ENCODE measurements at regions not wholly inside any gene's neighbourhood (a gene's known extent, or its start where the extent isn't known, plus 50 kb on each side); places are given as distances from the start of the nearest gene placed in this dataset.

DNA sequence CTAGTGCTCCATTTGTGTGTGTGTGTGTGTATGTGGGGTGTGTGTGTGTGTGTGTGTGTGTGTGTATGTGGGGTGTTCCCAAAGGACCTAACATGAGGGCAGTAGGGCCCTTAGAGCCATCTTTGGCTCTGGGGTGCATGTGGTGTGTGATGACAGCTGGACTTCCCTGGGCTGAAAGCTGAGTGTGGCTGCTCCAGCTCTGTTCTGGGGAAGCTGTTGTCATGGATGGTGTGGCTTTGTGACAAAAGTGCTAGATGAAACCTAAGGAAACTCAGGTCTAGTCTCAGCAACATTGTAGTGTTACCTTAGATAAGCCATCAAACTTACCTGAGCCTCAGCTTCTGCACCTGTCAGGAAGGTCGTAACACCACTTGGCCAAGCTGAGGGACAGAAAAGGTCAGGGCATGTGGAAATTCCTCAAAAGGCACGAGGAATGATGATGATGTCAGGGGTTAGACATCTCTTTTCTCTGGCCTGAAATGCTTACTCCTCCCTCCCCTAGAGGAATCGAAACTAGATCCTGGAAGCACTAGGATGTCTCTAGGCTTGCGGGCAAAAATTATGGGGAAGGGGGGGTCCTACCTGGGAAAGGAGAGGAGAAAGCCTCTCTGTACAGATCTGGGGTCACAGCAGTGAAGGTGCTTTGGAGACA is 115.4 kb downstream of the RPS24 start:
- no peak overlapping the region for H4K8ac ChIP-seq (ENCODE audit: low read depth, low read length)
- H2BK5ac ChIP-seq (ENCODE audit: low read length), result no peak overlapping the region
- H3K4ac ChIP-seq (ENCODE audit: low read depth, low read length), result no peak overlapping the region
- H3K9ac ChIP-seq (ENCODE audit: low read length), result no peak overlapping the region
- H3K27ac ChIP-seq (ENCODE audit: low read depth, low read length), result no peak overlapping the region
- no peaks in the 10 kb centered on the region for H3K79me2 ChIP-seq (ENCODE audit: control insufficient read depth, insufficient read depth, low read length)
- no peak overlapping the region for H3K4me2 ChIP-seq (ENCODE audit: low read length)
- no peak overlapping the region for H2AK5ac ChIP-seq (ENCODE audit: low read length)
- no peaks in the 10 kb centered on the region for H3K36me3 ChIP-seq (ENCODE audit: control insufficient read depth, insufficient read depth, low read length)
- no peak overlapping the region for H2BK15ac ChIP-seq (replicated peaks; ENCODE audit: low read depth)
- no peaks in the 10 kb centered on the region for H3K27me3 ChIP-seq (ENCODE audit: insufficient read depth, low read length, poor library complexity)
- no peak overlapping the region for H3K56ac ChIP-seq (ENCODE audit: low read length)
- DNase-seq, result peak; percentile 86
- H3K23ac ChIP-seq (ENCODE audit: low read length), result no peak overlapping the region
- H3K18ac ChIP-seq (ENCODE audit: low read length), result no peak overlapping the region
- H2BK120ac ChIP-seq (ENCODE audit: low read depth, low read length), result no peak overlapping the region
- H3K4me3 ChIP-seq (ENCODE audit: low read length), result no peak overlapping the region
- H4K5ac ChIP-seq (ENCODE audit: low read length), result no peak overlapping the region
- no peaks in the 10 kb centered on the region for H3K79me1 ChIP-seq (ENCODE audit: low read length)
- H3K4me1 ChIP-seq (ENCODE audit: control insufficient read depth, low read depth, low read length), result no peaks in the 10 kb centered on the region
- WGBS (ENCODE audit: extremely low coverage, insufficient coverage, low lambda C conversion rate), result no CpG with 5 or more reads among the region's 4 CpGs

DNA sequence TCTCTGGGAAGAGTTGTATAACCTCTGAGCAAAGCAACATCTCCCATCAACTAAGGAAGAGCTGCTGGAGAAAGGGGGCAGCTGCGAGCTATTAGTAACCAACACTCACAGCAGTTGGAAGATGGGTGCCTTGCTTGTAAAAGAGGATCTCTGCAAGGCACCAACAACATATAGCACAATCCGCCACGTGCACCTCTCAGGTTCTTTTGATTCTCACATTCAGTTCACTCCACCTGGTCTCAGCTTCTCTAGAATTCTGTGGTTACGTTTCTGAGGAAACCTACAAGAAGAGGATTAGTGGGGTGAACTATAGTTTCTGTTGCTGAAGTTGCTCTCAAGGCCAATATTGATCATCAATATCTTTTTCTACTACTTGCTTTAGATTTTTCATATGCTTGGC is 117.1 kb downstream of the RPS24 start:
- Histone ChIP-seq H3K4me1 (ENCODE audit: control insufficient read depth, low read depth, low read length) (no peaks in the 10 kb centered on the region), H3K4me2 (ENCODE audit: low read length) (no peak overlapping the region), H3K4me3 (ENCODE audit: low read length) (no peak overlapping the region), H2BK5ac (ENCODE audit: low read length) (no peak overlapping the region), H3K18ac (ENCODE audit: low read length) (no peak overlapping the region), H3K56ac (ENCODE audit: low read length) (no peak overlapping the region), H4K8ac (ENCODE audit: low read depth, low read length) (no peak overlapping the region), H3K23ac (ENCODE audit: low read length) (no peak overlapping the region), H3K36me3 (ENCODE audit: control insufficient read depth, insufficient read depth, low read length) (no peaks in the 10 kb centered on the region), H3K79me2 (ENCODE audit: control insufficient read depth, insufficient read depth, low read length) (no peaks in the 10 kb centered on the region), H3K27ac (ENCODE audit: low read depth, low read length) (no peak overlapping the region), H3K79me1 (ENCODE audit: low read length) (no peaks in the 10 kb centered on the region), H2BK120ac (ENCODE audit: low read depth, low read length) (no peak overlapping the region), H3K9ac (ENCODE audit: low read length) (no peak overlapping the region), H4K5ac (ENCODE audit: low read length) (no peak overlapping the region), H2BK15ac (replicated peaks; ENCODE audit: low read depth) (no peak overlapping the region), H3K4ac (ENCODE audit: low read depth, low read length) (no peak overlapping the region), H2AK5ac (ENCODE audit: low read length) (no peak overlapping the region), H3K27me3 (ENCODE audit: insufficient read depth, low read length, poor library complexity) (no peaks in the 10 kb centered on the region)
- WGBS (ENCODE audit: extremely low coverage, insufficient coverage, low lambda C conversion rate), result no CpG with 5 or more reads among the region's 4 CpGs
- DNase-seq, result no peak

DNA sequence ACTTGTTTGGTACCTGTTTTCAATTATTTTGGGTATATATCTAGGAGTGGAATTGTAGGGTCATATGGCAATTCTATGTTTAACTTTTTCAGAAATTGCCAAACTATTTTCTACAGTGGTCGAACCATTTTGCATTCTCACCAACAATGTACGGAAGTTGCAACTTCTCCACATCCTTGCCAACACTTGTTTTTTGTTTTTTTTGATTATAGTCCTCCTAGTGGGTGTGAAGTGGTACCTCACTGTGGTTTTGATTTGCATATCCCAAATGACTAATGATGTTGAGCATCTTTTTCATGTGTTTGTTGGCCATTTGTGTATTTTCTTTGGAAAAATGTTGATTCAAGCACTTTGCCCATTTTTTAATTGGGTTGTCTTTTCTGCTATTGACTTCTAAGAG is 122.1 kb downstream of the RPS24 start:
- H2AK5ac ChIP-seq (ENCODE audit: low read length), result no peak overlapping the region
- no peaks in the 10 kb centered on the region for H3K4me1 ChIP-seq (ENCODE audit: control insufficient read depth, low read depth, low read length)
- H4K5ac ChIP-seq (ENCODE audit: low read length), result no peak overlapping the region
- H3K27me3 ChIP-seq (ENCODE audit: insufficient read depth, low read length, poor library complexity), result no peaks in the 10 kb centered on the region
- H2BK120ac ChIP-seq (ENCODE audit: low read depth, low read length), result no peak overlapping the region
- H3K9ac ChIP-seq (ENCODE audit: low read length), result no peak overlapping the region
- H3K4me3 ChIP-seq (ENCODE audit: low read length), result no peak overlapping the region
- no peak overlapping the region for H3K27ac ChIP-seq (ENCODE audit: low read depth, low read length)
- no peak overlapping the region for H3K4ac ChIP-seq (ENCODE audit: low read depth, low read length)
- H3K79me2 ChIP-seq (ENCODE audit: control insufficient read depth, insufficient read depth, low read length), result no peaks in the 10 kb centered on the region
- no peak overlapping the region for H3K56ac ChIP-seq (ENCODE audit: low read length)
- no peak overlapping the region for H3K4me2 ChIP-seq (ENCODE audit: low read length)
- WGBS (ENCODE audit: extremely low coverage, insufficient coverage, low lambda C conversion rate), result no CpG with 5 or more reads among the region's 2 CpGs
- H2BK15ac ChIP-seq (replicated peaks; ENCODE audit: low read depth), result no peak overlapping the region
- no peak overlapping the region for H4K8ac ChIP-seq (ENCODE audit: low read depth, low read length)
- H3K18ac ChIP-seq (ENCODE audit: low read length), result no peak overlapping the region
- no peak overlapping the region for H2BK5ac ChIP-seq (ENCODE audit: low read length)
- no peaks in the 10 kb centered on the region for H3K36me3 ChIP-seq (ENCODE audit: control insufficient read depth, insufficient read depth, low read length)
- DNase-seq, result peak; percentile 7
- H3K79me1 ChIP-seq (ENCODE audit: low read length), result no peaks in the 10 kb centered on the region
- no peak overlapping the region for H3K23ac ChIP-seq (ENCODE audit: low read length)

DNA sequence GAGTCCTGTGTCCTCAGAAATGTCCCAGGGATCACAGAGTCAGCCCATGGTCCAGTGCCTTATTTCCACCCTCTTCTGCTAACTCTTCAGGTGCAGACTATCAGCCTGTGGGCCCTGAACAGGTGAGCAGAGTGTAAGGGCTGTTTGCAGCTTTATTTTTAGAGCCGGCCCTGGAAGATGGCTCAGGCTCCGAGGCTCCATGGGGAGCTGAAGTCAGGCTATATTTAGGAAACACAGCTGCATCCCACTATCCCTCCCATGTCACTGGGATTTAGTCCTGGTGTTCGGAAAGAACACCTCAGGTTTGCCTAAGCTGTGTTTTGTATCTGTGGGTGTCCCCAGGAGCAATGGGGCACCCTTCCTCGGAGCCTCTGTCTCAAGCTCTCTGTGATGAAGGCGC is 126.9 kb downstream of the RPS24 start:
- Histone ChIP-seq H3K4me1 (ENCODE audit: control insufficient read depth, low read depth, low read length) (no peaks in the 10 kb centered on the region), H2AK5ac (ENCODE audit: low read length) (no peak overlapping the region), H3K56ac (ENCODE audit: low read length) (no peak overlapping the region), H3K18ac (ENCODE audit: low read length) (no peak overlapping the region), H3K4me3 (ENCODE audit: low read length) (no peak overlapping the region), H4K5ac (ENCODE audit: low read length) (no peak overlapping the region), H3K27ac (ENCODE audit: low read depth, low read length) (no peak overlapping the region), H3K23ac (ENCODE audit: low read length) (no peak overlapping the region), H3K4me2 (ENCODE audit: low read length) (no peak overlapping the region), H4K8ac (ENCODE audit: low read depth, low read length) (no peak overlapping the region), H3K9ac (ENCODE audit: low read length) (no peak overlapping the region), H3K79me1 (ENCODE audit: low read length) (no peaks in the 10 kb centered on the region), H3K79me2 (ENCODE audit: control insufficient read depth, insufficient read depth, low read length) (no peaks in the 10 kb centered on the region), H2BK15ac (replicated peaks; ENCODE audit: low read depth) (no peak overlapping the region), H3K36me3 (ENCODE audit: control insufficient read depth, insufficient read depth, low read length) (no peaks in the 10 kb centered on the region), H2BK120ac (ENCODE audit: low read depth, low read length) (no peak overlapping the region), H3K27me3 (ENCODE audit: insufficient read depth, low read length, poor library complexity) (no peaks in the 10 kb centered on the region), H2BK5ac (ENCODE audit: low read length) (no peak overlapping the region), H3K4ac (ENCODE audit: low read depth, low read length) (no peak overlapping the region)
- DNase-seq, result no peak
- no CpG with 5 or more reads among the region's 5 CpGs for WGBS (ENCODE audit: extremely low coverage, insufficient coverage, low lambda C conversion rate)

DNA sequence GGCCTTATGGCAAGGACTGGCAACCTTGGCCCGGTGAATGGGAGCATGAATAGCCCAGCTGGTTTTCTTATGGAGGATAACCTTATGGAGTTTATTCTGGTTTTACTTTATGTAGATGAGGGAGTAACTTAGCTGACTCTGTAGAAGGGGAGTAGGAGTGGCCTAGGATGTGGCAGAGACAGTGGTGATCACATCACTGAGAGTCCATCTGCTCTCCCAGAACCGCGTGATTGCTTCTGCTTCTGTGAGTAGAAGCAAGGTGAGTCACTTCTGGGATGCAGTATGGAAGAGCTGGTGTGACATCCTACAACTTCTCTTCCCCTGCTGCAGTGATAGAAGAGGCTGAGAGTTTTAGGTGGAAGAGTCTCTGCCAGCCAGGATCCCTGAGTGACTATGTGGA is 129.2 kb downstream of the RPS24 start:
- H3K4me3 ChIP-seq (ENCODE audit: low read length), result no peak overlapping the region
- no peak overlapping the region for H3K23ac ChIP-seq (ENCODE audit: low read length)
- H3K79me1 ChIP-seq (ENCODE audit: low read length), result no peaks in the 10 kb centered on the region
- H4K8ac ChIP-seq (ENCODE audit: low read depth, low read length), result no peak overlapping the region
- H3K56ac ChIP-seq (ENCODE audit: low read length), result no peak overlapping the region
- no peaks in the 10 kb centered on the region for H3K27me3 ChIP-seq (ENCODE audit: insufficient read depth, low read length, poor library complexity)
- no CpG with 5 or more reads among the region's 3 CpGs for WGBS (ENCODE audit: extremely low coverage, insufficient coverage, low lambda C conversion rate)
- no peaks in the 10 kb centered on the region for H3K79me2 ChIP-seq (ENCODE audit: control insufficient read depth, insufficient read depth, low read length)
- no peak overlapping the region for H2AK5ac ChIP-seq (ENCODE audit: low read length)
- H3K4me1 ChIP-seq (ENCODE audit: control insufficient read depth, low read depth, low read length), result no peaks in the 10 kb centered on the region
- H3K4me2 ChIP-seq (ENCODE audit: low read length), result no peak overlapping the region
- H3K9ac ChIP-seq (ENCODE audit: low read length), result no peak overlapping the region
- H3K27ac ChIP-seq (ENCODE audit: low read depth, low read length), result no peak overlapping the region
- no peak overlapping the region for H2BK15ac ChIP-seq (replicated peaks; ENCODE audit: low read depth)
- no peak for DNase-seq
- H2BK5ac ChIP-seq (ENCODE audit: low read length), result no peak overlapping the region
- H3K36me3 ChIP-seq (ENCODE audit: control insufficient read depth, insufficient read depth, low read length), result no peaks in the 10 kb centered on the region
- H2BK120ac ChIP-seq (ENCODE audit: low read depth, low read length), result no peak overlapping the region
- H4K5ac ChIP-seq (ENCODE audit: low read length), result no peak overlapping the region
- H3K4ac ChIP-seq (ENCODE audit: low read depth, low read length), result no peak overlapping the region
- H3K18ac ChIP-seq (ENCODE audit: low read length), result no peak overlapping the region

DNA sequence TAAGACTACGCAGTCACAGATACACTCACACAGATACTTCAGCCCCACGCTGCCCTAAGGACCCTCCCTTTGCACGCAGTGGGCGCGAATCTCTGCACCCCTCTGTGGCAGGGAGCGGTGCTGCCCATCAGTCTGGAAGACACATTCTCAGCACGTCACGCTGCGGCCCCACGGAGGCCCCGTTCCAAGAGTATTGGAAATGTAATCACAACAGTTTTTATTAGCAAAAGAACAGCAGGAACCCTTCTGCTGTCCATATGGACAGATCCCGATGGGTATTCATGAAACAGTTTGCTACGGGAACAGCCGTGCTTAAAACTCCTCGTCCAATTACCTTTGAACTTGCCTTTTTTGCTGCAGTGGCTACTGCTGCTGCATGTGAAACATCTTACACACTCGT is 131.0 kb downstream of the RPS24 start:
- no peak overlapping the region for H3K4ac ChIP-seq (ENCODE audit: low read depth, low read length)
- DNase-seq, result no peak
- no peak overlapping the region for H3K18ac ChIP-seq (ENCODE audit: low read length)
- no peak overlapping the region for H3K23ac ChIP-seq (ENCODE audit: low read length)
- WGBS (ENCODE audit: extremely low coverage, insufficient coverage, low lambda C conversion rate), result no CpG with 5 or more reads among the region's 16 CpGs
- H2AK5ac ChIP-seq (ENCODE audit: low read length), result no peak overlapping the region
- H2BK120ac ChIP-seq (ENCODE audit: low read depth, low read length), result no peak overlapping the region
- H4K5ac ChIP-seq (ENCODE audit: low read length), result no peak overlapping the region
- no peak overlapping the region for H2BK5ac ChIP-seq (ENCODE audit: low read length)
- no peak overlapping the region for H3K4me3 ChIP-seq (ENCODE audit: low read length)
- H3K4me2 ChIP-seq (ENCODE audit: low read length), result no peak overlapping the region
- no peaks in the 10 kb centered on the region for H3K79me1 ChIP-seq (ENCODE audit: low read length)
- no peaks in the 10 kb centered on the region for H3K36me3 ChIP-seq (ENCODE audit: control insufficient read depth, insufficient read depth, low read length)
- no peak overlapping the region for H3K27ac ChIP-seq (ENCODE audit: low read depth, low read length)
- H4K8ac ChIP-seq (ENCODE audit: low read depth, low read length), result no peak overlapping the region
- H3K27me3 ChIP-seq (ENCODE audit: insufficient read depth, low read length, poor library complexity), result no peaks in the 10 kb centered on the region
- H3K79me2 ChIP-seq (ENCODE audit: control insufficient read depth, insufficient read depth, low read length), result no peaks in the 10 kb centered on the region
- no peak overlapping the region for H3K9ac ChIP-seq (ENCODE audit: low read length)
- H3K56ac ChIP-seq (ENCODE audit: low read length), result no peak overlapping the region
- no peak overlapping the region for H2BK15ac ChIP-seq (replicated peaks; ENCODE audit: low read depth)
- no peaks in the 10 kb centered on the region for H3K4me1 ChIP-seq (ENCODE audit: control insufficient read depth, low read depth, low read length)

Measured in mesendoderm (in vitro differentiated cells).